ENCODE measurements at regions not wholly inside any gene's neighbourhood (a gene's known extent, or its start where the extent isn't known, plus 50 kb on each side); places are given as distances from the start of the nearest gene placed in this dataset.

DNA sequence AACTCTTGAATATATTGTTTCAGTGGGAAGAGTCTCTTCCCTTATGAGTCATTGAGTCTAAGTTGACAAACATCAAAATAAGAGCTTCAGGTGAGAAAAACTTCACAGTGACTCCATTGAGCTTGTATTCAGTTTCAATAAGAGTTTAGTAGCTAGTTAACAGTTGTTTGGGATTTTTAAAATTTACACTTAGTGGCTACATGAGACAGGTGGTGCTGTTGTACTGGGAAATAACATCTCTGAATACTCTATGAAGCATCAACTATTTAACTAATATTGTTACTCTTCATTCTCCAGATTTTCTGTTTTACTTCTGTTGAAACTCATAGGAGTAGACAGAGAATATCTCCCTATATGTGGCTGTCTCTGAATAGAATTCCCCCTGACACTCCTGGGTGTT lies 1609.1 kb downstream of the C4orf33 start:
- TF ChIP-seq CHD1 (IDR thresholded peaks at IDR 0.05; ENCODE audit: low read depth, low read length) (no peak), POLR2A (IDR thresholded peaks at IDR 0.05; ENCODE audit: low read depth, low read length) (no peak), TBL1XR1 (IDR thresholded peaks at IDR 0.05; ENCODE audit: low read depth, low read length) (no peak), NFYB (IDR thresholded peaks at IDR 0.05; ENCODE audit: insufficient read depth, low read depth, low read length) (no peak), EZH2 (IDR thresholded peaks at IDR 0.05; ENCODE audit: borderline replicate concordance, control insufficient read depth, low read depth, low read length) (no peak), ZBED1 (IDR thresholded peaks at IDR 0.05; ENCODE audit: borderline replicate concordance) (no peak), EP300 (IDR thresholded peaks at IDR 0.05; ENCODE audit: borderline replicate concordance in 1 of 2, control insufficient read depth in 1 of 2, low read depth in 2 of 2, low read length in 2 of 2) (no peak), NR2C1 (IDR thresholded peaks at IDR 0.05) (no peak), RAD21 (IDR thresholded peaks at IDR 0.05; ENCODE audit: insufficient read depth, low read depth, low read length) (no peak), FOS (IDR thresholded peaks at IDR 0.05; ENCODE audit: borderline replicate concordance, extremely low read depth, insufficient read length) (no peak)
- TF ChIP-seq, protein P1, sequence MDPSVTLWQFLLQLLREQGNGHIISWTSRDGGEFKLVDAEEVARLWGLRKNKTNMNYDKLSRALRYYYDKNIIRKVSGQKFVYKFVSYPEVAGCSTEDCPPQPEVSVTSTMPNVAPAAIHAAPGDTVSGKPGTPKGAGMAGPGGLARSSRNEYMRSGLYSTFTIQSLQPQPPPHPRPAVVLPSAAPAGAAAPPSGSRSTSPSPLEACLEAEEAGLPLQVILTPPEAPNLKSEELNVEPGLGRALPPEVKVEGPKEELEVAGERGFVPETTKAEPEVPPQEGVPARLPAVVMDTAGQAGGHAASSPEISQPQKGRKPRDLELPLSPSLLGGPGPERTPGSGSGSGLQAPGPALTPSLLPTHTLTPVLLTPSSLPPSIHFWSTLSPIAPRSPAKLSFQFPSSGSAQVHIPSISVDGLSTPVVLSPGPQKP (IDR thresholded peaks at IDR 0.05; ENCODE audit: low read depth, low read length) = no peak
- TF ChIP-seq, protein P2, sequence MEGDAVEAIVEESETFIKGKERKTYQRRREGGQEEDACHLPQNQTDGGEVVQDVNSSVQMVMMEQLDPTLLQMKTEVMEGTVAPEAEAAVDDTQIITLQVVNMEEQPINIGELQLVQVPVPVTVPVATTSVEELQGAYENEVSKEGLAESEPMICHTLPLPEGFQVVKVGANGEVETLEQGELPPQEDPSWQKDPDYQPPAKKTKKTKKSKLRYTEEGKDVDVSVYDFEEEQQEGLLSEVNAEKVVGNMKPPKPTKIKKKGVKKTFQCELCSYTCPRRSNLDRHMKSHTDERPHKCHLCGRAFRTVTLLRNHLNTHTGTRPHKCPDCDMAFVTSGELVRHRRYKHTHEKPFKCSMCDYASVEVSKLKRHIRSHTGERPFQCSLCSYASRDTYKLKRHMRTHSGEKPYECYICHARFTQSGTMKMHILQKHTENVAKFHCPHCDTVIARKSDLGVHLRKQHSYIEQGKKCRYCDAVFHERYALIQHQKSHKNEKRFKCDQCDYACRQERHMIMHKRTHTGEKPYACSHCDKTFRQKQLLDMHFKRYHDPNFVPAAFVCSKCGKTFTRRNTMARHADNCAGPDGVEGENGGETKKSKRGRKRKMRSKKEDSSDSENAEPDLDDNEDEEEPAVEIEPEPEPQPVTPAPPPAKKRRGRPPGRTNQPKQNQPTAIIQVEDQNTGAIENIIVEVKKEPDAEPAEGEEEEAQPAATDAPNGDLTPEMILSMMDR (IDR thresholded peaks at IDR 0.05 in 2 of 3, conservative IDR thresholded peaks at IDR 0.05 in 1 of 3; ENCODE audit: control insufficient read depth in 2 of 3, extremely low read depth in 1 of 3, insufficient read depth in 1 of 3, low read depth in 3 of 3, low read length in 3 of 3) = no peak
- TF ChIP-seq, protein P3, sequence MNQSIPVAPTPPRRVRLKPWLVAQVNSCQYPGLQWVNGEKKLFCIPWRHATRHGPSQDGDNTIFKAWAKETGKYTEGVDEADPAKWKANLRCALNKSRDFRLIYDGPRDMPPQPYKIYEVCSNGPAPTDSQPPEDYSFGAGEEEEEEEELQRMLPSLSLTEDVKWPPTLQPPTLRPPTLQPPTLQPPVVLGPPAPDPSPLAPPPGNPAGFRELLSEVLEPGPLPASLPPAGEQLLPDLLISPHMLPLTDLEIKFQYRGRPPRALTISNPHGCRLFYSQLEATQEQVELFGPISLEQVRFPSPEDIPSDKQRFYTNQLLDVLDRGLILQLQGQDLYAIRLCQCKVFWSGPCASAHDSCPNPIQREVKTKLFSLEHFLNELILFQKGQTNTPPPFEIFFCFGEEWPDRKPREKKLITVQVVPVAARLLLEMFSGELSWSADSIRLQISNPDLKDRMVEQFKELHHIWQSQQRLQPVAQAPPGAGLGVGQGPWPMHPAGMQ (IDR thresholded peaks at IDR 0.05; ENCODE audit: borderline replicate concordance) = no peak
- TF ChIP-seq, protein P4, sequence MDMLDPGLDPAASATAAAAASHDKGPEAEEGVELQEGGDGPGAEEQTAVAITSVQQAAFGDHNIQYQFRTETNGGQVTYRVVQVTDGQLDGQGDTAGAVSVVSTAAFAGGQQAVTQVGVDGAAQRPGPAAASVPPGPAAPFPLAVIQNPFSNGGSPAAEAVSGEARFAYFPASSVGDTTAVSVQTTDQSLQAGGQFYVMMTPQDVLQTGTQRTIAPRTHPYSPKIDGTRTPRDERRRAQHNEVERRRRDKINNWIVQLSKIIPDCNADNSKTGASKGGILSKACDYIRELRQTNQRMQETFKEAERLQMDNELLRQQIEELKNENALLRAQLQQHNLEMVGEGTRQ (IDR thresholded peaks at IDR 0.05; ENCODE audit: borderline replicate concordance, low read depth, low read length) = no peak

All from GM12878 (cell line).